ENCODE measurements at regions not wholly inside any gene's neighbourhood (a gene's known extent, or its start where the extent isn't known, plus 50 kb on each side); places are given as distances from the start of the nearest gene placed in this dataset.

- WGBS, 4 donors: 56 to 80% (median 63%) methylated on average over 1 of the region's 1 CpG
- no peak overlapping the region for H3K27ac ChIP-seq
Observed at GRCh38 chr10:132475086-132475485, 62.5 kb upstream of the INPP5A start.

GRCh38 chr10:132476146-132477065 lies 61.2 kb upstream of the INPP5A start:
- no peak for TF ChIP-seq CTCF (IDR thresholded peaks at IDR 0.05)
- TF ChIP-seq POLR2A (IDR thresholded peaks at IDR 0.05): no peak
- Histone ChIP-seq H3K4me1 (no peaks in the 10 kb centered on the region), H3K27me3 (no peaks in the 10 kb centered on the region), H3K36me3 (no peaks in the 10 kb centered on the region), H3K9me3 (peaks cover 0 to 9% (median 0%) of the 10 kb centered on the region in 12 donors), H3K4me3 (no peak overlapping the region), H3K27ac (no peak overlapping the region)
- 85 to 91% (median 89%) methylated on average over 15 to 16 of the region's 16 CpGs for WGBS, 4 donors
- peak in 3 of 5 donors; percentile 16 to 51 (median 18) for DNase-seq
- ATAC-seq: peak in 1 of 4 donors; percentile 12
- intact Hi-C loops (cut with DNase I): no loop called here

More at GRCh38 chr10:132475086-132475485, 62.5 kb upstream of the INPP5A start:
- intact Hi-C loops (cut with DNase I): no loop called here
- H3K27me3 ChIP-seq: no peaks in the 10 kb centered on the region
- H3K4me3 ChIP-seq: no peak overlapping the region
- no peaks in the 10 kb centered on the region for H3K4me1 ChIP-seq
- ATAC-seq (no peak), DNase-seq (no peak)
- H3K9me3 ChIP-seq: peaks cover 0 to 10% (median 0%) of the 10 kb centered on the region in 12 donors
- TF ChIP-seq POLR2A (IDR thresholded peaks at IDR 0.05) (no peak), CTCF (IDR thresholded peaks at IDR 0.05) (no peak)
- no peaks in the 10 kb centered on the region for H3K36me3 ChIP-seq

GRCh38 chr10:132477066-132477397 lies 60.6 kb upstream of the INPP5A start:
- H3K4me1 ChIP-seq: peaks cover 0 to 4% (median 0%) of the 10 kb centered on the region in 12 donors
- 83 to 95% (median 86%) methylated on average over 8 of the region's 8 CpGs for WGBS, 4 donors
- TF ChIP-seq CTCF (IDR thresholded peaks at IDR 0.05) (no peak), POLR2A (IDR thresholded peaks at IDR 0.05) (no peak)

More at GRCh38 chr10:132477066-132477397, 60.6 kb upstream of the INPP5A start:
- Histone ChIP-seq H3K36me3 (no peaks in the 10 kb centered on the region), H3K4me3 (no peak overlapping the region), H3K27ac (no peak overlapping the region), H3K27me3 (no peaks in the 10 kb centered on the region), H3K9me3 (peaks cover 0 to 2% (median 0%) of the 10 kb centered on the region in 12 donors)
- no peak for ATAC-seq
- peak in 1 of 5 donors; percentile 40 for DNase-seq
- intact Hi-C loops (cut with DNase I): no loop called here

All from heart left ventricle (tissue), 16 donors.